BJ (cell line): ENCODE measurements at regions not wholly inside any gene's neighbourhood (a gene's known extent, or its start where the extent isn't known, plus 50 kb on each side); places are given as distances from the start of the nearest gene placed in this dataset.

Experiments
- CTCF ChIA-PET: fragments of 350-600 bp; formaldehyde crosslinking; extraction: SDS; loops from one replicate; lab custom pipeline; 2021; ENCODE audit warnings: antibody characterized with exemption, inconsistent platforms; lab: Yijun Ruan, JAX
- POLR2A ChIA-PET: fragments of 300-600 bp; sonication (Branson Sonifier 250); formaldehyde crosslinking; extraction: SDS; loops from one replicate; lab custom pipeline; 2021; ENCODE audit warnings: antibody characterized with exemption; lab: Charles Lee
- DNase-seq: peaks from one replicate; pipeline ENCODE4 v3.0.0-alpha.2; 2011; ENCODE audit warnings: low read depth
- H3K27me3 ChIP-seq: 2 replicates; pipeline ENCODE4 v1.6.0; 2011; ENCODE audit warnings: low read length; ENCODE audit not compliant: control insufficient read depth, insufficient read depth
- H3K36me3 ChIP-seq: 2 replicates; pipeline ENCODE4 v1.5.1; 2011; ENCODE audit warnings: low read length; ENCODE audit not compliant: control insufficient read depth, insufficient read depth
- H3K4me3 ChIP-seq: 2 replicates; pipeline ENCODE4 v1.5.1; 2011; ENCODE audit warnings: low read depth, mild to moderate bottlenecking, control low read depth, low read length
- TF ChIP-seq, protein P1 (sequence below): IDR thresholded peaks from 2 replicates; pipeline ENCODE4 v1.5.1; 2011; ENCODE audit warnings: low read depth, mild to moderate bottlenecking, control low read depth, inconsistent platforms, low read length, moderate library complexity; ENCODE audit not compliant: insufficient read depth

DNA sequence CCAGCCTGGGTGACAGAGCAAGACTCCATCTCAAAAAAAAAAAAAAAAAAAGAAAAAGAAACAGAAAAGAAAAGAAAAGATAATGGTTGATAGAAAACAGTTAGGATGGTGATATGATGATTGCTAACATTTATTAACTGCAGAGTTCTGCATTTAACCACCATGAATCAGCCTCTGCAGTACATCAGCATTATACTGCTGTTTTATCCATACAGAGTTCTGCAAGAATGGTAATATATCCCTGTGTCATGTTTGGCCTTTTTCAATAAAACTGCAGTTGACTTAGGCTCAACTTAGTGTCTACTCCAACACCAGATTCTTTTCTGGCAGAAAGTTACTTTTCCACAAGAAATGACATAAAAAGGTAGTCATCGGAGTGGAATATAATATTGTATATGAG, 62.6 kb downstream of the DUSP6 start:
- TF ChIP-seq, protein P1, sequence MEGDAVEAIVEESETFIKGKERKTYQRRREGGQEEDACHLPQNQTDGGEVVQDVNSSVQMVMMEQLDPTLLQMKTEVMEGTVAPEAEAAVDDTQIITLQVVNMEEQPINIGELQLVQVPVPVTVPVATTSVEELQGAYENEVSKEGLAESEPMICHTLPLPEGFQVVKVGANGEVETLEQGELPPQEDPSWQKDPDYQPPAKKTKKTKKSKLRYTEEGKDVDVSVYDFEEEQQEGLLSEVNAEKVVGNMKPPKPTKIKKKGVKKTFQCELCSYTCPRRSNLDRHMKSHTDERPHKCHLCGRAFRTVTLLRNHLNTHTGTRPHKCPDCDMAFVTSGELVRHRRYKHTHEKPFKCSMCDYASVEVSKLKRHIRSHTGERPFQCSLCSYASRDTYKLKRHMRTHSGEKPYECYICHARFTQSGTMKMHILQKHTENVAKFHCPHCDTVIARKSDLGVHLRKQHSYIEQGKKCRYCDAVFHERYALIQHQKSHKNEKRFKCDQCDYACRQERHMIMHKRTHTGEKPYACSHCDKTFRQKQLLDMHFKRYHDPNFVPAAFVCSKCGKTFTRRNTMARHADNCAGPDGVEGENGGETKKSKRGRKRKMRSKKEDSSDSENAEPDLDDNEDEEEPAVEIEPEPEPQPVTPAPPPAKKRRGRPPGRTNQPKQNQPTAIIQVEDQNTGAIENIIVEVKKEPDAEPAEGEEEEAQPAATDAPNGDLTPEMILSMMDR: no peak
- POLR2A ChIA-PET: no interaction called here

DNA sequence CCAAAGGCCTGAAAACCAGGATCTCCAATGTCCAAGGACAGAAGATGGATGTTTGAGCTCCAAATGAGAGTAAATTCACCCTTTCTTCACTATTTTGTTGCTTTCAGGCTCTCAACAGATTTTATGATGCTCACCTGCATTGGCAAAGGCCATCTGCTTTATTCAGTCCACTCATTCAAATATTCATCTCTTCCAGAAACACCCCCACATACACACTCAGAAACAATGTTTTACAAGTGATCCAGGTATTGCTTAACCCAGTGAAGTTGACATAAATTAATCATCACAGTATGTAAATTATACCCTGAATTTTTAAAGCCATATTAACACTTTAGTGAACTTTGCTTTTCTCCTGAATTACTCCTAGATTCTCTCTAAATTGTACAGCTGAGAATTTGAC, 63.3 kb downstream of the DUSP6 start:
- POLR2A ChIA-PET: no interaction called here
- no peak for DNase-seq
- CTCF ChIA-PET: no interaction called here

More for the DNA sequence above, 62.6 kb downstream of the DUSP6 start:
- CTCF ChIA-PET: no interaction called here
- Histone ChIP-seq H3K36me3 (no peaks in the 10 kb centered on the region), H3K27me3 (no peaks in the 10 kb centered on the region), H3K4me3 (no peak overlapping the region)
- no peak for DNase-seq

GRCh38 chr12:89286501-89286900, 65.8 kb downstream of the DUSP6 start:
- TF ChIP-seq, protein P1: no peak
- POLR2A ChIA-PET: no interaction called here
- CTCF ChIA-PET: interaction anchor here (1.3 kb wide), 1 partner anchor 27 kb away, joined by 3 read pairs; no protein-coding TSS in a partner anchor

More for the DNA sequence above, 63.3 kb downstream of the DUSP6 start:
- H3K36me3 ChIP-seq: no peaks in the 10 kb centered on the region
- TF ChIP-seq, protein P1: no peak
- H3K4me3 ChIP-seq: no peak overlapping the region
- no peaks in the 10 kb centered on the region for H3K27me3 ChIP-seq

GRCh38 chr12:89281539-89281867, 70.8 kb downstream of the DUSP6 start:
- Histone ChIP-seq H3K36me3 (no peaks in the 10 kb centered on the region), H3K4me3 (no peak overlapping the region), H3K27me3 (no peaks in the 10 kb centered on the region)
- ChIA-PET POLR2A (no interaction called here), CTCF (interaction anchor here (0.8 to 1.0 kb wide), 2 partner anchors 10 to 51 kb away, joined by 3 read pairs; no protein-coding TSS in a partner anchor)
- no peak for DNase-seq
- TF ChIP-seq, protein P1: no peak

More at GRCh38 chr12:89286501-89286900, 65.8 kb downstream of the DUSP6 start:
- H3K36me3 ChIP-seq: no peaks in the 10 kb centered on the region
- H3K4me3 ChIP-seq: no peak overlapping the region
- DNase-seq: no peak
- H3K27me3 ChIP-seq: no peaks in the 10 kb centered on the region

DNA sequence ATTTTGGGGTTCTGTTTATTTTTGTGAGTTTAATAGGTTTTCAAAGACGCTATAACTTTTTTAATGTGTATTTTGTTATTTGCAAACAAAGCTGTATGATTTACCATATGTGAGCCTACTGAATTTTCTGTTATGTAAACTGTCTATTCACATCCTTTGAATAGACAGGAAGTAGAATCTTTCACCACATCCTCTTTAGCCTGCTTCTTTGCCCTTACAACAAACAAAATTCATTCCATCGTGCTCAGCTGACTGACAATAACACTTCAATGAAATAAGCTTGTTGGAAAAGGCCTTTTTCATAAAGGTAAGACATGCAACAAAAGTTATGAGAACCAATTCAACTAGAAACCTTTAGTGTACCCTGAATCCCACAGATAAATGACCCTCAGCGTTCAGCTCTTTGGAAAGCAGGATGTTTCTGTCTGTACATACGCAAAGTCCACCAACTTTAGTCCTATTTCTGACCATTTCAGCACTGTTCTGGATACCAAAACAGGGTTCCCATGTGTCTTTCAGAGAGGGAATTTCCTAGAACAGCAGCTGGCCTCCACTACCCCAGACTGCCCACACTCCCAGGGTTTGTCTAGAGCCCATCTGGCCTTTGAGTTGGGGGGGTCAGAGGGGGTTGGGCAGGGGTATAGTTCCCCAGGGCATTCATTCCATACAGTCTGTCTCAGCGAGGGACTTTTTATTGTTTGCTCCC, 71.3 kb downstream of the DUSP6 start:
- Histone ChIP-seq H3K4me3 (no peak overlapping the region), H3K27me3 (no peaks in the 10 kb centered on the region), H3K36me3 (no peaks in the 10 kb centered on the region)
- ChIA-PET POLR2A (no interaction called here), CTCF (interaction anchor here (1.0 kb wide), 2 partner anchors 36 to 51 kb away, joined by 3 read pairs; no protein-coding TSS in a partner anchor)
- no peak for DNase-seq
- TF ChIP-seq, protein P1: no peak
